WTC11 (cell line): ENCODE measurements at regions not wholly inside any gene's neighbourhood (a gene's known extent, or its start where the extent isn't known, plus 50 kb on each side); places are given as distances from the start of the nearest gene placed in this dataset.

ENCODE experiments used
- ATAC-seq: fragments of 200-7000 bp; cut with Tn5 transposase; 2 replicates; pipeline ENCODE4 v1.10.0; 2021; ENCODE audit warnings: mild to moderate bottlenecking, moderate library complexity
- CTCF ChIA-PET: fragments of 300-600 bp; sonication (Branson Sonifier 250); formaldehyde crosslinking; loops from one replicate; lab custom pipeline; 2021; ENCODE audit warnings: antibody characterized with exemption; lab: Charles Lee
- POLR2A ChIA-PET: fragments of 350-600 bp; sonication (Branson Sonifier 250); formaldehyde crosslinking; loops from one replicate; lab custom pipeline; 2021; ENCODE audit warnings: antibody characterized with exemption; lab: Charles Lee
- DNase-seq: peaks from one replicate; pipeline ENCODE4 v3.0.0; 2021; ENCODE audit warnings: low spot score
- H3K27ac Mint-ChIP-seq: 2 replicates; pipeline ENCODE4 v1.8.0; 2021; ENCODE audit warnings: mixed read lengths
- H3K27me3 Mint-ChIP-seq: 2 replicates; pipeline ENCODE4 v1.8.0; 2021; ENCODE audit warnings: low read depth, mild to moderate bottlenecking, moderate library complexity, mixed read lengths
- H3K36me3 Mint-ChIP-seq: 2 replicates; pipeline ENCODE4 v1.8.0; 2021; ENCODE audit warnings: mixed read lengths
- H3K4me1 Mint-ChIP-seq: 2 replicates; pipeline ENCODE4 v1.8.0; 2022; ENCODE audit warnings: mixed read lengths
- H3K4me3 Mint-ChIP-seq: 2 replicates; pipeline ENCODE4 v1.8.0; 2021; ENCODE audit warnings: mild to moderate bottlenecking, moderate library complexity, mixed read lengths
- H3K9me3 Mint-ChIP-seq: 2 replicates; pipeline ENCODE4 v1.8.0; 2021; ENCODE audit warnings: mixed read lengths
- AFF4 ChIP-seq: sonication (generic); formaldehyde crosslinking; IDR thresholded peaks from 2 replicates; pipeline ENCODE4 v1.8.1; 2023; ENCODE audit warnings: mild to moderate bottlenecking, missing genetic modification reagents, borderline replicate concordance
- ATF2 ChIP-seq: sonication (generic); formaldehyde crosslinking; IDR thresholded peaks from 2 replicates; pipeline ENCODE4 v1.8.1; 2022; ENCODE audit warnings: low read depth, missing genetic modification reagents, borderline replicate concordance
- ATF3 ChIP-seq: sonication (generic); formaldehyde crosslinking; conservative IDR thresholded peaks from 2 replicates; pipeline ENCODE4 v1.8.1; 2022; ENCODE audit warnings: mild to moderate bottlenecking, missing genetic modification reagents
- ATF6 ChIP-seq: sonication (generic); formaldehyde crosslinking; IDR thresholded peaks from 2 replicates; pipeline ENCODE4 v1.8.1; 2023; ENCODE audit warnings: mild to moderate bottlenecking, missing genetic modification reagents
- E2F1 ChIP-seq: sonication (generic); formaldehyde crosslinking; IDR thresholded peaks from 2 replicates; pipeline ENCODE4 v1.8.0; 2022; ENCODE audit warnings: mild to moderate bottlenecking, missing genetic modification reagents
- E2F5 ChIP-seq: sonication (generic); formaldehyde crosslinking; IDR thresholded peaks from 2 replicates; pipeline ENCODE4 v1.8.1; 2022; ENCODE audit warnings: mild to moderate bottlenecking, moderate library complexity, missing genetic modification reagents
- ELF4 ChIP-seq: sonication (generic); formaldehyde crosslinking; IDR thresholded peaks from 2 replicates; pipeline ENCODE4 v1.8.1; 2022; ENCODE audit warnings: low read depth, mild to moderate bottlenecking, moderate library complexity, missing genetic modification reagents
- FOXK1 ChIP-seq: sonication (generic); formaldehyde crosslinking; IDR thresholded peaks from 2 replicates; pipeline ENCODE4 v1.8.0; 2022; ENCODE audit warnings: mild to moderate bottlenecking, moderate library complexity, missing genetic modification reagents
- FOXP4 ChIP-seq: sonication (generic); formaldehyde crosslinking; IDR thresholded peaks from 2 replicates; pipeline ENCODE4 v1.8.0; 2022; ENCODE audit warnings: mild to moderate bottlenecking, missing genetic modification reagents
- KAT7 ChIP-seq: sonication (generic); formaldehyde crosslinking; IDR thresholded peaks from 2 replicates; pipeline ENCODE4 v1.8.1; 2023; ENCODE audit warnings: missing genetic modification reagents, mild to moderate bottlenecking, borderline replicate concordance
- NR2C2 ChIP-seq: sonication (generic); formaldehyde crosslinking; IDR thresholded peaks from 2 replicates; pipeline ENCODE4 v1.8.0; 2022; ENCODE audit warnings: mild to moderate bottlenecking, missing genetic modification reagents
- PREB ChIP-seq: sonication (generic); formaldehyde crosslinking; IDR thresholded peaks from 2 replicates; pipeline ENCODE4 v1.8.1; 2022; ENCODE audit warnings: mild to moderate bottlenecking, missing genetic modification reagents, moderate library complexity, borderline replicate concordance
- TEAD4 ChIP-seq: sonication (generic); formaldehyde crosslinking; IDR thresholded peaks from 2 replicates; pipeline ENCODE4 v1.8.0; 2022; ENCODE audit warnings: mild to moderate bottlenecking, missing genetic modification reagents

- H3K4me3 Mint-ChIP-seq = no peak overlapping the region
- no peak for TF ChIP-seq E2F1 (CRISPR knock-in tag)
- TF ChIP-seq FOXK1 (CRISPR knock-in tag) = no peak
- TF ChIP-seq ATF6 (CRISPR knock-in tag) = no peak
- TF ChIP-seq E2F5 (CRISPR knock-in tag) = no peak
- TF ChIP-seq PREB (CRISPR knock-in tag) = no peak
- no peak for TF ChIP-seq ATF3 (CRISPR knock-in tag)
- TF ChIP-seq KAT7 = no peak
- TF ChIP-seq ATF2 = no peak
- no peak for TF ChIP-seq NR2C2 (CRISPR knock-in tag)
- TF ChIP-seq ELF4 = no peak
- TF ChIP-seq AFF4 = no peak
- TF ChIP-seq TEAD4 (CRISPR knock-in tag) = no peak
- no peak for TF ChIP-seq FOXP4 (CRISPR knock-in tag)
- TF ChIP-seq, all 79 proteins: peak for 0
- Mint-ChIP-seq H3K9me3 (no peaks in the 10 kb centered on the region), H3K27me3 (no peaks in the 10 kb centered on the region), H3K4me1 (no peaks in the 10 kb centered on the region), H3K36me3 (no peaks in the 10 kb centered on the region), H3K27ac (no peak overlapping the region)
- POLR2A ChIA-PET = no interaction called here
- no peak for ATAC-seq
- CTCF ChIA-PET = no interaction called here
- DNase-seq = no peak
Observed at GRCh38 chr1:30194741-30195423, 528.5 kb downstream of the MATN1 start.
